ENCODE measurements at regions not wholly inside any gene's neighbourhood (a gene's known extent, or its start where the extent isn't known, plus 50 kb on each side); places are given as distances from the start of the nearest gene placed in this dataset.

- TF ChIP-seq CTCF (IDR thresholded peaks at IDR 0.05; ENCODE audit: low read depth, low read length), result no peak
- TF ChIP-seq EZH2phosphoT487 (IDR thresholded peaks at IDR 0.05; ENCODE audit: low read depth), result no peak
Measured at GRCh38 chr4:38330321-38330720, 333.7 kb upstream of the KLF3 start.
